HG02852 (cell line): ENCODE measurements at regions not wholly inside any gene's neighbourhood (a gene's known extent, or its start where the extent isn't known, plus 50 kb on each side); places are given as distances from the start of the nearest gene placed in this dataset.

Experiments used
- ATAC-seq: cut with Tn5 transposase; IDR thresholded peaks from one replicate; pipeline ENCODE4 v1.9.1; 2021; ENCODE audit warnings: mild to moderate bottlenecking, moderate library complexity; ENCODE audit not compliant: unreplicated experiment

DNA sequence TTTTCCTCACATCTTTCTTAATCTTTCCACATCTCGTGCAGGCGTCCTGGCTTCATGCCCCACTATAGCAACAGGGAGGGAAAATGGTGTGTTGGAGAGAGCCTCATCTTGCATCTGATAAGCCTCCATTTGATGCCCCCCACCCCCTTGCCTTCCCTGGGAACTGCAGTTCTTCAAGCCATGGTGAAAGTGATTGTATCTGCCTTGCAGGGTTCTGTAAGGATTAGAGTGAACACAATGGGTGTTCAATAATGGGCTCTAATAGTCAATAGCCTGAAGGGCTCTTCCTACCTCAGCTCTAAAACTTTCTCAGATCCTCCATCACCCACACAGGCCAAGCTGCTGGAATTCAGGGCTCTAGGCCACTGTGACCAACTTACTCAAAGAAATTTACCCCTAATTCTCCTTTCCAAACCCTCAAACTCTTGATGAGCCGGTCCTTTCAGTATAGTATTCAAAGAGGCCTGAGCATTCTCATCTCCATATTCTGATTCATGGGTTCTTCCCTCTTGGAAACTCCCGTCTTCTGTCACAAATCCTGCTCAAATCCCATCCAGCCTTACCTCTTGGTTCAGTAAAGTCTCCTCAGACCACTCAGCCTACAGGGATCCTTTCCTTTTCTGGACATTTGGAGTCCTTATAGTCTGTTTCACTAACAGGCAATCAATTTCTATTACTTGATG is 128.3 kb upstream of the TRIM2 start:
- no peak for ATAC-seq

DNA sequence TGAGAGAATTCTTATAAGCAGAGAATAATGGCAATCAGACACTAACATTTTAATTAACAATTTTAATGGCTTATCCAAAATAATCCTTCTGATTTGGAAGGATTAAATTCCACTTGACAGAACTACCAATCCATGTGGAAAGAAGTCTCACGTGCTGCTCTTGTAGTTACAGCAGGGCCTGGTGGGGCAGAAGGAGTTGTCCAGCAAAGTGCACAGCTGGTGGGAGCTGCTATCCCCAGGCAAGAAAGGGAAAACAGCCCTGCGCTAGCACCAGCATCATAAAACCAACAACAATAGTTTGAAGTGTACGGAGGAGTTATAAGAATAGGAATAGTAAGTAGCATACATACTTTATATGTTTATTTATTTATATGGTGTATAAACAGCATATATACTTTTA is 127.4 kb upstream of the TRIM2 start:
- ATAC-seq: no peak

DNA sequence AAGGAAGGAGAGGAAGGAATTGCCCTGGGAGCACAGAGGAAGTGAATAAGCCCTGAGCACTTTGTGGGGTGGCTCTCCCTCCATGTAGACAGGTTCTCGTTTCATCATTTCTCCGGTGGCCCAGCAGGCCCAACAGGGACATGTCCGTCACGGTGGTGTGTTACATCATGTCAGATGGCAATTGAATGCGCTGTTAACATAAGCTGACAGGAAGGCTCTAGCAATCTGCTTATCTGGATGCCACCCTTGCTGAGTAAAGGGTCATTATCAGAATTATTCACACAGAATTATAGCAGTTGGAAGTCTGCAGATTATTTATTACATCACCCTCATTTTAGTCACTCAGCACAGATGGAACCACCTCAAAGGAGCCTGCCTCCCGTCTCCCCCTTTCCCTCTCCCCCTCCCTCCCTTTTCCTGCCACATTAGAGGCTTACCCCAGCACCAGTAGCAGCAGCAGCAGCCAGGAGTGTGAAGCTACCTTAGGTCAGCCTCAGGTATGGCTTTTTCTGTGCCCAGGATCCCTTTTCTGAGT is 124.3 kb upstream of the TRIM2 start:
- ATAC-seq: no peak

GRCh38 chr4:153081006-153081580 is 123.2 kb upstream of the TRIM2 start:
- no peak for ATAC-seq

DNA sequence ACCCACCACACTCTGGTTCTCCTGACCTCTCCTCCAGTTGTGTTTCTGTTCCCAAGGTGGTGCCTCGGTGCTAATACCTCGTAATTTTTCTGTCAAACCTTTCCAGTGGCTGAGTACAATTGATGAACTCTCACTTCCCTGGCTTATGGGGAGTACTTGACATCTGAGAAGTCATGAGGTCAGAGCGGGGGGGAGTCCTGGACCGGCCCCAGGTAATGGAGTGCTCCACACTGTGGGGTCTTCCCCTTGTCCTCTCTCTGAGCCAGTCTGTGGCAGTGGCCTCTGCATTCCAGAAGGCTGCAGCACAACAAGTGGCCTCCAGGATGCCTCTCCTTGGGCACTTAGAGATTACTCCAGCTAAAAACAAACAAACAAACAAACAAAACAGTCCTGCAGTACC is 122.5 kb upstream of the TRIM2 start:
- no peak for ATAC-seq

GRCh38 chr4:153082322-153083301 is 121.6 kb upstream of the TRIM2 start:
- ATAC-seq: no peak

DNA sequence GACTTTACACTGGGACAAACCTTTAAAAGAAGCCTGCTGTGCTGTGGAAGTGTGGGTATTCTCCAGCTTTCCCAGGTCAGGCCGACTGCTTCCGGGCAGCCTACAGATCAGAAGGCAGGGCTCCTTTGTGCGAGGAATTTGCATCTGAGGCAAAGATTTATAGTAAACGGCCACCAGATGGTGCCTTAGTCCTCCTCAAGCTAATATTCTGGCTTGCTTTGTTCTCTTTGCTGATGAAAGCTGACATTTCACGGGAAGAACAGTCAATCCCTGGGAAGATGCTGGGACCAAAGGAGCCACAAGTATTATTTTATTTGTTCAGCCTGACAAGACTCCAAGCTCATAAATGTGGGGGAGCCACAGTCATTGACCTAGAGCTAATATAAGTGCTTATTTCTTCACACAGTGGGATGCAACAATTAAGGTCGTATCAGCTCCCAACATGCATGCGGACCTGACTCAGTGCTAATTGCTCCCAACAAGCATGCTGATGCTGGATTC is 120.7 kb upstream of the TRIM2 start:
- peak; percentile 78 for ATAC-seq

GRCh38 chr4:153084224-153084979 is 119.8 kb upstream of the TRIM2 start:
- no peak for ATAC-seq

GRCh38 chr4:153084980-153085630 is 119.1 kb upstream of the TRIM2 start:
- ATAC-seq: peak; percentile 64

DNA sequence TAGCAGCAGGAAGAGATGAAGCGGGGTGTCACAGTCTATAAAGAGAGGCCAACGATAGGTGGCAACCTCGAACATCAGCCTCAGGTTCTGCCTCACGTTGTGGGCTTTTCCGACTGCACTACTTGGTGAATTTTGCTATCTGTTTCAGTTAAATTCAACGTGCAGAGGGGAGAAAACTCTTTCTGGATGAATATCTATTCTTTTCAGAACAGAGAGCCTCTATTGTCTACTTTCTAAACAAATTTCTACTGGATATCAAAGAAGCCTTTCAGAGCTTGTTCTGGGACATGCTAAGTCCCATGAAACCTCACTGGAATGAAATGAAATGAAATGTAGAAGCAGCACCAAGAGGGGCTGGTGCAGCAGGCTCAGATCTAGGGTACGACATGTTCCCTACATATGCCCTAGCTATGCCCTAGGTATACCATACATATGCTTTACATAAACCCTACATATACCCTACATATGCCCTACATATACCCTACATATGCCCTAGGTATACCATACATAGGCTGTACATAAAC is 116.5 kb upstream of the TRIM2 start:
- ATAC-seq: no peak

DNA sequence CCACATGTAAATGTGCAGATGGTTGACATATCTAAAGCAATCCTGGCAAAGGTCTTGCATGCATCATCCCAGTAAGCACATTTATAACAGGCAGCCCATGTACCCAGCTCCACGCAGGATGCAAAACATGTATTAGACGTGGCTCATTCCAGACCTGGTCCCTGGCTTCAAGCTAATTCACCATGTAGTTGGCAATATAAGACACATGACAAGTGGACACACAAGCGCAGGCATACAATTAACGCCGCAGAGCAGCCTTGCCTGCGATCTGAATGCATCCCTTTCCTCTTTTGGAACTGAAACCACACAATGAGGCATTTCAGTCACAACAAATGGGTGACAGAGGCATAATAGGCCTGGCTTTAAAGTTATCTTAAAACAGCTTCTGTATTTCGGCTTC is 114.5 kb upstream of the TRIM2 start:
- no peak for ATAC-seq

DNA sequence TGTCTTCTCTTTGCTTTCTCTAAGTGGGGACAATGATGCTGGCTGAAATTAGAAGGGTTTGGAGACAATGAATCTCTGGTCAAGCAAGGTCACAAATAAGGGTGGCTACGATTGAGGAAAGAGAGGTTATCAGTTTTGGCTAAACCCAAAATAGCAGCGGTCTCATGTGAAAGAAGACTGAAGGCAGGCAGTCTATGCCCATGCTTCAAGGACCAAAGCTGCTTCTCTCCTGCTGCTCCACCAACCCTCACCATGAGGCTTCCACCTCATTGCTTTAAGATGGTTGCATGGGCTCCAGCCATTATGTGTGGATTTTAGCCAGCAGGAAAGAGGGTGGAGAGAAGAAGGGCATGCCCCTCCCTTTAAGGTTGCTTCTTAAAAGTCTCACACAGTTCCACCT is 114.1 kb upstream of the TRIM2 start:
- no peak for ATAC-seq

DNA sequence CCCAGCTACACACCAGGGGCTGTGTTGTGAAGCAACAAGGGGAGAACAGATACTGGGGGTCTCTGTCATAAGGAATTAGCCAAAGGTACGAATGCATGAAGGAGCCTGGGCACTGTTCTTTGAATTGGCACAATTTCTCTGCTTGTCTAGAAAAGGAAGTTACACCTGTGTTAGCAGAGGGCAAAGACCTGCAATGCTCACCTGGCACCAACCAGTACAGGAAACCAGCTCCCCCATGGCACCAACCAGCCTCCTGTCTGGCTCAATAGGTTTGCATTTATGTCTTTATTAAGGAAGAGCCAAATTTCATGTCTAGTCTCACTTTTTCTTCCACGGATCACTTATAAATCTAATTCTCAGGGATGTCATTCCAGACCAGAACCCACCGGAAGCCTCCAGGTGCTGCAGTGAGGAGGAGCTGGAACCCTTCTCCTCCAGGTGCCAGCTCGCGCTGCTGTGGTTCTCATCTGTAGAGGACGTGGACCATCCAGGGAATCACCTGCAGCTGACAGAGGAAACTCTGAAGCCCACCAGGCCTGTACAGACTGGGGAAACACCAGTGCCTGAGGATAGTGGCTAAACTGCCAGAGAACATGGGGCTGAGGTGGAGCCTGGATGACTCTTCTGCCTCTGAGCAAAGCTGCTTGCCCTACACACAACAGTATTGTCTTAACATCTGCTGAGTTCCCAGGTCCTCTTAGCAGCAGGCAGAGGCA is 113.4 kb upstream of the TRIM2 start:
- ATAC-seq: no peak

GRCh38 chr4:153093396-153093795 is 110.8 kb upstream of the TRIM2 start:
- no peak for ATAC-seq

GRCh38 chr4:153093802-153094201 is 110.4 kb upstream of the TRIM2 start:
- ATAC-seq: no peak

DNA sequence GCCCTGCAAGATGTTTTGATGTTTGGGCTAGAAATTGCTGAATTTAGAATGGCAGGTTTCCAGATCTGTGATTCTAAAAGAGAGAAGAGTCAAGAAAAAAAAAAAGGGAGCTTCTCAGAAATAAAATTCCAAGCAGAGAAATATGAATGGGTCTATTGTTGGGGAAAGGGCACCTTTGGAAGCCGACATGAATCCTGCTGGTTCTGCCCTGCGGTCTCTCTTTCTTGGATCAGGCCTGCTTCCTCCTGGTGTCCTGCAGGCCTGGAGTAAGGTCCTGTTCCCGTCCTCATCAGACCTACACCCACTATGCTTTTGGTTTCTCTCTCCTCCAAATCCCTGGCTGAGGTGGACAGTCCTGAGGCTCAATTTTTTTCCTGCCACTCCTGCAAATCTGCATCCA is 109.8 kb upstream of the TRIM2 start:
- no peak for ATAC-seq

DNA sequence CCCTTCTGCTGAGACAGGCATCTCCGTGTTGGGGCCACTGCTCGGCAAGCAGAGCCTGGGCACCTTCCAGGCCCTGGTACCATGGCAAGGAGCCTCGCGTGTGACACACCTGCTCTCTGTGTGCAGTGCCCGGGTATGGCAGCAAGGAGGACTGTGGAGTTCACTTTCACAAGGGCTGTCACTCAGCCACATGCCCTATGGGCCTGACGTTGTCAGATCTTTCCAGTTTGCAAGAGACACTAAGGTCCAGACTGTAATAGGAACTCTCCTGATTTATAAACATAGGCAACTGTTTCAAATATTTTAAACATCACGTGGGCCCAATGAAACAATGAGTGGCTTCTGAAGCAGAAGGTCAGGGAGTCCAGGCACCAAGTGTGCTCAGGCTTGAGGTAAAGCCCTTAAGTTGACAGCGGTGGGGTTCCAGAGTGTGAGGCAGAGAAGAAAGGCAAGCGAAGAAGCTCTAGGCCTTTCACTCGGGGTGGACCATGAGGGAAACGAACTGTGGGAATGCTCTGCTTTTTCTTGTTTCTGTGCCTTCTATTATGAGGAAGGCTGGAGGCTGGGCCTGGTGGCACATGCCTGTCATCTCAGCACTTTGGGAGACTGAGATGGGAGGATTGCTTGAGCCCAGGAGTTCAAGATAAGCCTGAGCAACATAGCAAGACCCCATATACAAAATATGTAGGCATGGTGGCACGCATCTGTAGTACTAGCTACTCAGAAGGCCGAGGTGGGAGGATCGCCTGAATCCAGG is 108.6 kb upstream of the TRIM2 start:
- no peak for ATAC-seq

GRCh38 chr4:153096344-153096743 is 107.9 kb upstream of the TRIM2 start:
- no peak for ATAC-seq

- no peak for ATAC-seq
Observed at GRCh38 chr4:153098427-153098826, 105.8 kb upstream of the TRIM2 start.
